Glutamatergic neuron (in vitro differentiated cells): ENCODE measurements at regions not wholly inside any gene's neighbourhood (a gene's known extent, or its start where the extent isn't known, plus 50 kb on each side); places are given as distances from the start of the nearest gene placed in this dataset.

Source experiments
- DNase-seq: peaks from one replicate; pipeline ENCODE4 v3.0.0; 2022
- H3K27ac Mint-ChIP-seq: one replicate; pipeline ENCODE4 v1.8.0; 2020; ENCODE audit warnings: mild to moderate bottlenecking, mixed read lengths, inconsistent platforms; ENCODE audit not compliant: unreplicated experiment
- H3K27me3 Mint-ChIP-seq: one replicate; pipeline ENCODE4 v1.8.0; 2020; ENCODE audit warnings: mild to moderate bottlenecking, moderate library complexity, mixed read lengths, inconsistent platforms; ENCODE audit not compliant: unreplicated experiment
- H3K36me3 Mint-ChIP-seq: one replicate; pipeline ENCODE4 v1.8.0; 2020; ENCODE audit warnings: mild to moderate bottlenecking, mixed read lengths, inconsistent platforms; ENCODE audit not compliant: unreplicated experiment
- H3K4me1 Mint-ChIP-seq: one replicate; pipeline ENCODE4 v1.8.0; 2020; ENCODE audit warnings: mild to moderate bottlenecking, low read depth, mixed read lengths, inconsistent platforms; ENCODE audit not compliant: unreplicated experiment
- H3K4me3 Mint-ChIP-seq: one replicate; pipeline ENCODE4 v1.8.0; 2020; ENCODE audit warnings: mild to moderate bottlenecking, mixed read lengths, inconsistent platforms; ENCODE audit not compliant: unreplicated experiment
- H3K9me3 Mint-ChIP-seq: one replicate; pipeline ENCODE4 v1.8.0; 2020; ENCODE audit warnings: mild to moderate bottlenecking, moderate library complexity, mixed read lengths, inconsistent platforms; ENCODE audit not compliant: unreplicated experiment
- CTCF ChIP-seq: fragments of 200-600 bp; sonication (generic); IDR thresholded peaks from one replicate; pipeline ENCODE4 v1.5.0; 2021; ENCODE audit not compliant: partially characterized antibody, unreplicated experiment

DNA sequence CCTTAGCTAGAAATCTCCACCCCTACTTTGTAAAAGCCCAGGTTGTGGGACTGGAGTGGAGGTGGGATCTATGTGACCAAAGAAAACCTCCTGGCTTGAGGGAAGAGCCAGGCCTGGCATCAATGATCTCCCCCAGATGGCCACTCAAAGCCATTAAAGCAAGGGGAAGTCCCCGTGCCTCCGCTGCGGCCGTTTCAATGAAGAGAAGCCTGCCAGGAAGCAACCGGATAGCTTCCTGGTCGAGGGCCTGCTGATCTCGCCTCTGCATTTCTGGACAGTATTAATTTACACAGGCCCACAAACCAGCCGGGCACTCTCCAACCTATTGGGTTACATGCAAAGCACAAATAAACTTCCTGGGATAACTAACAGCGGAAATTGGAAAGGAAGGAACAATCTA, 160.5 kb upstream of the MSX2 start:
- peaks cover 5% of the 10 kb centered on the region for H3K36me3 Mint-ChIP-seq
- H3K27ac Mint-ChIP-seq: no peak overlapping the region
- TF ChIP-seq CTCF: no peak
- no peaks in the 10 kb centered on the region for H3K9me3 Mint-ChIP-seq
- no peak overlapping the region for H3K4me3 Mint-ChIP-seq
- H3K4me1 Mint-ChIP-seq: no peaks in the 10 kb centered on the region
- H3K27me3 Mint-ChIP-seq: peaks cover 1% of the 10 kb centered on the region
- no peak for DNase-seq

- peaks cover 3% of the 10 kb centered on the region for H3K36me3 Mint-ChIP-seq
- no peaks in the 10 kb centered on the region for H3K4me1 Mint-ChIP-seq
- H3K9me3 Mint-ChIP-seq: no peaks in the 10 kb centered on the region
- no peak for TF ChIP-seq CTCF
- H3K27ac Mint-ChIP-seq: no peak overlapping the region
- H3K27me3 Mint-ChIP-seq: no peaks in the 10 kb centered on the region
- no peak overlapping the region for H3K4me3 Mint-ChIP-seq
- no peak for DNase-seq
These were observed 156.8 kb upstream of the MSX2 start for GRCh38 chr5:174567506-174568141.

- TF ChIP-seq CTCF: no peak
- H3K27ac Mint-ChIP-seq: no peak overlapping the region
- H3K4me3 Mint-ChIP-seq: no peak overlapping the region
- peaks cover 3% of the 10 kb centered on the region for H3K36me3 Mint-ChIP-seq
- no peak for DNase-seq
- no peaks in the 10 kb centered on the region for H3K27me3 Mint-ChIP-seq
- no peaks in the 10 kb centered on the region for H3K9me3 Mint-ChIP-seq
- no peaks in the 10 kb centered on the region for H3K4me1 Mint-ChIP-seq
These were observed 153.7 kb upstream of the MSX2 start for GRCh38 chr5:174570662-174571061.

DNA sequence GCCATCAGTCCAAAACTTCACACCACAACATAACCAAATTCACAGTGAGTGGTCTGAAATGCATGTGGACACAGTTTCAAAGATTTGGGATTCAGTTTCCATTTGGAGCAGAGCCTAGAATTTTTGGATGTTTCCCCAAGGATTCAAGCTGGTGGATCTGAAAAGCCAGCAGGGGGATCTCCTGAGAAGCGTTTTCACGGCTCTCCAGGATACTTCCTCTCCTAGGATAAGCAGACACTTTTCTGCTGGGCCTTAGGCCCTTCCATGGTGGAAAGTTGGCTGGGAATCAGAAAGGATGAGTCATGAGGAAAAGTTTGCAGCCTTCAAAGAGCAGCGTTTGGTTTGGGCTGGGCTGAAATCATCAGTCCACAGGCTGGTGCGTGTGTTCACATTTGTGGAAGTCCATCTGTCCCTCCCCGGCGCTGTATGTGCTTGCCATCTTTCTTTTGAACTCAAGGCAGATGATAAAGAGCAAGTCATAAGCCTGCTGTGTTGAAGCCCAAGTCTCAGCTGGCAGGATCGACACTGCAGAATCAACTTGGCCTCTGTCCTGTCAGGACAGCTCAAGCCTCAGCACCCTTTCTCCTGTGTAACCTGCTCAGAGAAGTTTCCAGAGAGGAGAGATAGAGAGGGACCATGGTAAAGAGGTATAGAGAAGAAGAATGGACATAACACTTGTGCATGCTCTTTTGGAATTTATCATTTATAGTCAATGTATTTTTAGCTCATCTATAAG, 152.6 kb upstream of the MSX2 start:
- no peak for DNase-seq
- Mint-ChIP-seq H3K36me3 (peaks cover 3% of the 10 kb centered on the region), H3K27me3 (no peaks in the 10 kb centered on the region), H3K27ac (no peak overlapping the region), H3K4me1 (no peaks in the 10 kb centered on the region), H3K4me3 (no peak overlapping the region), H3K9me3 (no peaks in the 10 kb centered on the region)
- TF ChIP-seq CTCF: no peak

GRCh38 chr5:174572591-174572990, 151.8 kb upstream of the MSX2 start:
- Mint-ChIP-seq H3K27me3 (no peaks in the 10 kb centered on the region), H3K36me3 (peaks cover 3% of the 10 kb centered on the region), H3K9me3 (no peaks in the 10 kb centered on the region), H3K4me3 (no peak overlapping the region), H3K27ac (no peak overlapping the region), H3K4me1 (no peaks in the 10 kb centered on the region)
- DNase-seq: no peak
- TF ChIP-seq CTCF: no peak
